ENCODE measurements at regions not wholly inside any gene's neighbourhood (a gene's known extent, or its start where the extent isn't known, plus 50 kb on each side); places are given as distances from the start of the nearest gene placed in this dataset.

DNA sequence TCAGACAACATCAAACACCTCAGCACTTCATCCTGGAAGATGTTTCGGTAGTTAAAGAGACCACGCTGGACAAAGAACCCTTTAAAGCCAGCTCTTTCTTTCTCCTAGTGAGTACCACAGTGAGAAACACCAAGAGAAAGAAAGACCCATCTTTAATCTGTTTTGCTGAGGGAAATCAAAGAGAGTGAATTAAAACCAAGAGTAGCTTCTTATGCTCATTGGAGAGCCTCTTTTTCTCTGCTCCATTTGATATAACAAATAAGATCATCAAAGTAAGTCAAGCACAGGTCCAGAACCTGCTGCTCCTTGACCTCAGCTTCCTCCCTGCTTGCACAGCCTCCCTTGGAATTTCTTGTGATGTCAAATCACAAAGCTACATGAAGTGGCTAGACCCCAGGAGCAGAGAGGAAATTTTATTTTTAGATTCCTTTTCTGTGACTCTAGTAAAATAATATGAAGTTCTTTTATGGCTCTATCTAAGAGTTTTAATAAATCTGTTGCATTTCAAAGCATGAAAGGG is 436.4 kb downstream of the C3orf38 start:
- no peak for DNase-seq

DNA sequence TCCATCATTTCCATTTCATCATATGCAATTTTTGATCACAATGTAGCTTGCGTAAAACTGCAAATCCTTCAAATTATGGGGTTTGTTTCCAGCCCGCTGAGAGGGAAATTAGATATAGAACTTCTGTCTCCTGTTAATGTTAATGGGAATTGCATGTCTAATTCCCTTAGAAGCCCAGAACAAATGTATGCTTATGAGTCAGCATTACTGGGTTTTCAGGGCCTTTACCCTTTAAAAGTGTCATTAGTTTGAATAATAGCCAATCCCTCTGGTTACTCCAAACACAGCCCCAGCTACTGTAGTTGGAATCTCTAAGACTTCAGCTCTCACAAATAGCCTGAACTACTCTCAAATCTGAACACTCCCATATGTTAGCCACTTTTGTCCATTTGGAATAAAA is 439.4 kb downstream of the C3orf38 start:
- no peak for DNase-seq

DNA sequence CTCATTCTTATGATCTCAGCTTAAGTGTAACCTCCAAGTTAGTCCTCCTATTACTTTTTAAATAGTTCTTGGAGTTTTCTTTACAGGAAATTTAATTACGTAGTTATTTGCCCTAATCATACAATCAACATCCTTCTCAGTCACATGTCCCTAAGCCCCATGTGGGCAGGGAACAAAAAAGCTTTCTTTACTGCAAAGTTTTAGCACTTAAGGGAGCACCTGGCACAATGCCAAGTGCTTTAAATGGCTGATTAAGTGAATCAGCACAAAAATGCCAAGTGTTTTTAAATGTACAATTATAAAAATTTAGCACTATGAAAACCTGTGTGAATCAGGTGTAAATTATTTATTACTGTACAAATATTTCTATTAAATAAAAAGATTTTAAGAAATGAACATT is 445.3 kb downstream of the C3orf38 start:
- DNase-seq: peak; percentile 2

DNA sequence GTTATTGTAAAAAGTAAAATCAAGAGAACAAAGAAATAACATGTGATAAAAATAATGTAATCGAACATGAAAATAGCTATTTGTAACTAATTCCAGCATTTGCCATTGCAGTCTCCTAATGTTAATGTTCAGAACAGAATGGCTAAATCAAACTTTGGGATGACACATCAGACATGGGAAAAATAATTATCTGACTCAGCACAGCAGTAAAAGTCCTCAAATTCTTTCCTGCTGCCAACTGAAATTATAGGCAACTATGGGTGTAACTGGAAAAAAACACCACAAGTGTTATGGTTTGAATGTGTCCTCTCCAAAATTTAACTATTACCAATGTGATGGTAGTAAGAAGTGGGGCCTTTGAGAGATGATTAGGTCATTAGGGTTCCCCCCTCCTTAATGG is 446.7 kb downstream of the C3orf38 start:
- DNase-seq: no peak

DNA sequence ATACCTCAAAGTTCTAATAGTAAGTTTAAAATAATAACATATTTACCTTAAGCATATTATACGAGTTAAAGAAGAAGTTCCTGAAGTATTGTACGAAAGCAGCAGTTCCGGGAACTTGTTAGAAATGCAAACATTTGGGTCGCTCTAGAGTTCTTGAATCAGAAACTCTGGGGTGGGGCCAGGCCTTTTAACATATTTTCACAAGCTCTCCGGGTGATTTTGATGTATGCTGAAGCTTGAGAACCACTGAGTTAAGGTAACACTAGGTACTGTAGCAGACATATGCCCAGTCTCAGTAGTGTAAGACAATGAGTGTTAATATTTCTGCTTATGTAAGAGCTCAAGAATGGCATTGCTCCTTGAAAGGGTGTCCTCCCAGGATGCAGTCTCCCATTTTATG is 461.1 kb downstream of the C3orf38 start:
- no peak for DNase-seq

DNA sequence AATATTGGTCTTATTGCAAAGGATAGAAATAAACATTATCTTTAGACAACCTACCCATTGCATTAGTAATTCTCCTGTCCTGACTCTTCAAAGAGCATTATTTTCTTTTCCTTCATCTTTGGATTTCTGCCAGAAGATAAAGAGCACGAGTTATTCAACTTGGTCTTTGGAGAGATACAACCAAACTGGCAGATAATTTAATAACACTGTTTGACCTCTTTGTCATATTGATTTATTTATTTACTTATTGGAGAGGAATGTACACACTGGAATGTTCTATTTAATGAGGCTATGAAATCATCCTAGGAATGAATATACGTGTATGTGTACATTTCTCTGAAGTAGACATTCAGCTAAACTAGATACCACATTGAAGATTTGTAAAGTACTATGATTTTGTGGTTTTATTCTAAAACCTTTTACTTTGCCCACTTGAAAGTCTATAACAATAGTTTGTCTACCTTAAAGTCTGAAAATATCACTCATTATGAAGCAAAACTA is 462.1 kb downstream of the C3orf38 start:
- DNase-seq: no peak

DNA sequence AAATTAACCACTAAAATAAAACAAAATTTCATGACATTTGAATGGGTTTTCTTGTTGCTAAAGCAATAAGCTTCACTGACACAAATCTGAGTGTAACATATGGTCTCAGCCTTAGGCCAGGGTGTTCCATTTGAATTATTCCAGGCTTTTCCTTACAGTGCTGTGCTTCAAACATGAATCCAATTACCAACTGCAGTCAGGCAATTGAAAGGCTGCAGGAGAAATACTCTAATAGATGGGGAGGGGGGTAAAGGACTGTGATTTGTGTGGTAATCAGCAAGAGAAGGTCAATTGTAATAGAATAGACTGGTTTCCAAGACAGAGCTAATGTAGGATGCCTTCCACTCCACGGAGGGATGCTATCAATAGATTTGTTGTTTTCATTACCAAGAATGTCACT is 466.7 kb downstream of the C3orf38 start:
- no peak for DNase-seq

DNA sequence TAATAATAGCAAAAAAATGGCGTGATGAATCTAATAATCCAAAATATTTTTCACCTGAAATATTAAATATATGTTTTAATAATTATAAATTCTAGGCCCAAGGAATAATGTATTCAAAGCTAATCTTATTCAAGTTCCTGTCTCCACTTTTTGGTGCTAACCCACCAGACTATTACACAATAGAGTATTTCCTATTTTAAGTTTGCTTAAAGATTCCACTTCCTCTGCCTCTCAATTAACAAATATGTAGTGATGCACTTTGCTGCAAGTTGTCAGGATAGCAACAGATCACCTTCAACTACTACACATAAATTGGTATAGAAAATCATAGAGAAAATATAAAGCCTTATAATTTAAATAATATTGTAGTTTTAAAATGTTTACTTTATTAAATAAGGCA is 467.5 kb downstream of the C3orf38 start:
- no peak for DNase-seq

DNA sequence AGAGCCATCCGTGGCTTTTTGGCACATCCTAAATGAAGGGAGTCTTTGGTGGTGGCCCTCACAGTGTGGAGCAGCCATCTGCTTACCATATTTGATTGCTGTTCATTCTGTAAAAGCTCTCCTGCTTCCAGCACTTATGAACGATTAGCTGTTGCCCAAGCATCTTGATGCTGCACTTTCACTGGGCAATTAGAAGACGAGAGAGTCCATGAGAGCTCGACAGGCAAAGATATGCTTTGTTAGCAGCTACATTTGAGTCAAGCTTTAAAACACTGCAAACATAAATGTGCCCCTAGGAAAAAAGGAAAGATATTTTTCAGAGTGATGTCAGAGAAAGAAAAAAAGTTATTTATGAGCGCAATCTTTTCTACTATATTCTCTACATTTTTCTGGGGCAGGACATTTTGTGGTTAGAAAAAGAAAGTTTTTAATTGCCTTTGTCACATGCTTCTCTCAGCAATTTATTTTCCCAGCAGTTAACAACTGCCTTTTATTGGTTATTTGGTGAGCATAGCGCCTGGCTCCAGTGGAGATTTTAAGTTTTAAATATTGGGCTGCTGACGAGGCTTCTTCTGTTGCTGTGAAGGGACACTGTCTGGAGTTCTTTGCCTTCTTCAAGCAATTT is 468.4 kb downstream of the C3orf38 start:
- peak; percentile 1 for DNase-seq

DNA sequence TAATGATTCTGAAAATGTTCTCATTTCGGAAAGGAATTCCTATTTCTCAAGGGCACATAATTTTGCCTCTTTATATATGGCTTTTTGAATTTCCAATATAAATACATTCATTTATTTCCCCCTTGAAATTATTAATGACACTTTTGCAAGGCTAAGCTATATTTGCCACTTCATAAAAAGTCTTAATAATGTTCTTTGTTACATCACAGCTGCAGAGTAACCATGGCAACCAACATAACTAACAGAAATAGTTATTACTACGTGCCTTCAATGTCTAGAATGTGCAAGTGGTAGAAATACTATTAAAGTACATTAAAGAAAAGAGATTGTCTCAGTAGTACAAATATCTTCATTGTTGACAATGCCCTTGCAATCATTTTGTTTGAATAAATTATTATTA is 471.8 kb downstream of the C3orf38 start:
- no peak for DNase-seq

DNA sequence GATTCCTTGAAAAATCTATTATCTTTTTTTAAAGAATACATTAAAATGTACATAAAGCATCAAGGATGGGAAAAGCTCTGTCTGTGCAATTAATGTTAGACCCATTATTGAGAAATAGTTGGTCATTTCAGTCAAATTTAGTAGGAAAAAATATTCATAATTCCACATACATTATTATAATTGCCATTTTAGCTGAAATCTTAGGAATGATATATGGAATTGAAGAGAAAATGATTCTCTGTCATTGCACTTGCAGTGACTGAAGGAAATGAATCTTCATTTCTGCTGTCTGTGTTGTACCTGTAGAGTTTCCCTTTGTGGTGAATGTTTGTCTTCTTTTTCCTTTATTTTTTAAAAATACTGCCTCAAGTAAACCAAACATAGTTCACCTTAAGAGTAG is 473.9 kb downstream of the C3orf38 start:
- DNase-seq: no peak

DNA sequence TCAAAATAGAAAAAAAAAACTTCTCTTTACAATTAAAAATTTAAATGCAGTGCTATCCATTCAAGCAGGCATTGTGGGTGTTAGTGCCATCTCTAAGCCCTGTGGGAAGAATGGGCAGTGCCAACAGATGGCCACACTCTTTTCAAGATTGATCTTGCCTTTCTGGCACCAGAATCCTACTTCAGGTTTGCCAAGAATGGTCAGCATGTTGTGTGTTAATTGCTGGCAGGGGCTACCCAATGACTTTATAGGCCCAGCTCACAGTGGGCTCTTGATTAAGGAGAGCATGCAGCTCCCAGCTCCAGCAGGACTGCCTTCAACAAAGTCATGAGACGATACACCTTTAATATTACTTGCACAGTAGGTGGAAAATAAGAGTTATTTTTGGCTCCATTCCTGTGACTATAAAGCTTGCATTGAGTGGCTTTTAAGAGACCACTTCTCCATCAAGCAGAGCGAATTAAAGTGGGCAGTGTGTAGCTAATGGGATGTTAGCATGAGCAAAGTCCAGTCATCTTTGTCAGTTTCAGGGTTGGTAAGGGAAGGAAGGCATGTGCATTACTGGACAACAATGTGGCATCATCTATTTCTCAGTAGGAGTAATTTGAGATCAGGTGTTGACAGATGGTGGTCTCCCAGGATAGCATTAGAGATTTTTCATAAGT is 476.8 kb downstream of the C3orf38 start:
- DNase-seq: peak; percentile 6

DNA sequence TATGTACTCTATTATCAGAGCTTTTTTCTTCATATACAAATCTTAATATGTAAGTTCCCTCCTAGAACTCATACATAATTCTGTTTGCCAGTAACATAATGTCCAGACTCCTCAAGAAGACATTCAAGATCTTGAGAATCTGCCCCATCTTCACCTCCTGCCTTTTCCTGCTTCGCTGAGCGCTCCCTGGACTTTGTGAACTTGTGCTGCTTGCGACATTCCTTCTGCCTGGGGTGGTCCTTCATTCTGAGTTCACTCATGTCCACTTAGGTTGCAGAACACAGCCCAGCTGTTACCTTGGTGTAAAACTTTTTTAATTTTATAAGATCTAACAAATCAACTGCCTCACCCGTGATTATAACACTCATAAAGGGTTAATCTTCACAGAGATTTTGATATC is 478.5 kb upstream of the EPHA3 start:
- DNase-seq: no peak

DNA sequence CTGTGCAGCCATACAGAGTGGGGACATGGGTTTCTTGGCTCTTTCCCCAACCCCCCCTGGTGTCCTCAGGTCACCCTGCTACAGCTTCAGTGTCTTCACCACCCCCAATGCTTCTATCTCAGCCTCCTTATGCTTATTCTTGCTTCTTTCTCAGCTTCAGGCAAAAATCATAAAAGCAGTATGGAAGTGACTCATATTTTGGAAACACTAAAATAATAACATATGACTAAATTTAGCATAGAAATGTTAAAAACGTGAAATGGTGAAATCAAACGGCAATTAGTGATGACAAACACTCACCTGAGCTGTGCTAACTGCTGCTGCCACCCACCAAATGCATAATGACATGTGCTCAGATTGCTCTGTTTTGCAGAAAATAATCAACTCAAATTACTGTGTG is 475.2 kb upstream of the EPHA3 start:
- no peak for DNase-seq

DNA sequence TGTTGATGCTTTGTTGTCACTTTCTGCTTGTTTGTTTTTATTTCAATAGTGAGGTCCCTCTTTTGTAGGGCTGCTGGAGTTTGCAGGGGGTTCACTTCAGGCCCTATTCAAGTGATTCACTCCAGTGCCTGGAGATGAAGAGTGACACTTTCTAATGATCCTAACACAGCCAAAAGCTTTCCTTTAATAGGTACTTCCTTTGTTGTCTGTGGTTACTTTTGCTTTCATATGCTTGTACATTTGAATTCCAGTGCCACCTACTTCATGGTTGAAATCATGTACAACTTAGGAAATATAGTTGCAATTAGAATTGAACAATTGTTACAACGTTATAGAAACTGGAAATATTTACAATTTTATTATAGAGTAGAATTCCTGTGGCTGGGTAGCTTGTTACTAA is 466.8 kb upstream of the EPHA3 start:
- DNase-seq: no peak

DNA sequence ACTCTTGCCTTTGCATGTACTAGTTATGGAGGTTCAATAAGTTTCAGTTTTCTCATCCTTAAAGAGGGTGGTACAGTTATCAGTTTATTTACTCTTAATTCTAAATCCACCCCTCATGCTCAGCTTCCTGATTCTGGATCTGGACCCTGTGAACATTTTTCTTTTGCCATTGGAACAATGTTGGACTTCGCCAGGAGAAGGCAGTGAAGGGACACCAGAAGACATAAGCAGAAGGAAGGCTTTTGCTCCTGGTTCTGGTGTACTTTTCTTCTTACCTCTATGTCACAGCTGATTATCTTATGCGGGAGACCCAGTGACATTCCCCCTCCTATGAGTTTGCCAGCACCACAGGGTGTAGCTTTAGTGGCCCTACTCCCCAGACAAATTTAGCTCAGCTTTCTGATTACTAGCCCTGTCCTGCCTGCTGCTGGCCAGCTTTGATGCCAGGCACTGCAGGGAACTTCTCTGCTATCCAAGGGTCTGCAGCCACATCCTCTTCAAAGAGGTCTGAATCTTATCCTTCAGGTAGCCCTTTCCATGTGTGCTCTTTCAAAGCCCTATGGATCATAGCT is 466.3 kb upstream of the EPHA3 start:
- no peak for DNase-seq

DNA sequence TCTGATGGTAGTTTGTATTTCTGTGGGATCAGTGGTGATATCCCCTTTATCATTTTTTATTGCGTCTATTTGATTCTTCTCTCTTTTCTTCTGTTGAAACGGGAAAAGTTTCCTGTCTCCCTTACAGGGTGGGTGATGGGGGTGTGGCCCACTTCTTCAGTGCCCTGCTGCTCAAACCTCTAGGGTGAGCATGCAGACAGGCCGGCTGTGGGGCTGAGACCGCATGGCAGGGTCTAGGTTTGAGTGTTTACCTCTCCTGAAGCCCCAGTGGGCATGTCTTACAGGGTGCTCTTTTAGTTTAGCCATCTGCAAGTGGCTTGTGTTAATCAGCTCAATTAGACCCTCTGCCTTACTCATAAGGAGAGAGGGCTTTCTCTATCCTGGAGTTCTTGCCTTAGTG is 450.0 kb upstream of the EPHA3 start:
- DNase-seq: no peak

DNA sequence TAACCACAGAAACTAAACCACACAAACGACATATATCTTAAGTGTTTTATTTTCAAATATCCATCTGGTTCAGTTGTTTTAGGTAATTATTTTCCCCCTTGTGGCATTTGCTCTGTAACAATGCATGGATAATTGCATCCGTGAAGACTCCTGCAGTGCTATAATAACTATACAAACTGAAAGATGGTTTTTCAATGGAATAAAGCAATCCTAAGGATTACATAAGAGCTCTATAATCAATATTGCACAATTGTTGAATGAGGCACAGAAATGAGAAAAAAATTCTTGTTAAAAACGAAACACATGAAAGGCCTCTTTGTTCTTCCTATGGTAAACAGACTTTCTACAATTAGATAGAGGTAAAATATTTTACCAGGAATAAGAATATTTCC is 446.0 kb upstream of the EPHA3 start:
- DNase-seq: peak; percentile 26

DNA sequence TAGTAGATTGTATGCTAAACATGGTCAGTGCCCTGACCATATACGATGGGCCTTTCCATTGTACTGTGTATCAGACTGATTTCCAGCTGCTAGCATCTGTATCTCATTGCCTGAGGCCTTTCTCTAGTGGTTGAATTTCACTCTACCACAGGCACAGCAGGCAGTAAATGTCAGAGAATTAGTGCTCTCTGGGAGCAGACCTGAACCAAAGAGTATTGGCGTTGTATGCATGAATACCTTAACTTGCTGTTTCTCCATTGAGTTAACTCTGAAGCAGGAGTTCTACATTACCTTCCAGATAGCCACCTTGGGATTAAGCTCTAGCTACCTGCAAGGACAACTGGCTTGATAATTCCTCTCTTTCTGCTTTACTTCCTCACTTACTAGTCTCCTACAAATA is 439.2 kb upstream of the EPHA3 start:
- no peak for DNase-seq

DNA sequence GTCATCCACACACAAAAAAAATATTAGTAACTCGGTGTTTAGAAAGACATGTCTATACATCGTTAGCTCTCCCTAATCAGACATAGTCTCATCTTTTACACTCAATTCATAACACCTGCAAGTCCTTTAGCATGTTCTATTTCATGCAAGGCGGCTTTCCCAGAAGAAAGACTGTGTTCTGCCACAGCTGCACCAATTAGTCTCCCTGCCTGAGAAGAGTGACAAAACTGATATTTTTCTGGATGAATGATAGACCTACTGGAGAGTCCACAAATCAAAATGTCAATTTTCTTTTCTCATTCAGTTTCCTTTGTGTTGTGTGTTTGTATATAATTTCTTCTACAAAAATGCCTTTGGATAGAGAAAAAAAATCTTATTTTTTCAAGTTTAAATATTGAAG is 435.8 kb upstream of the EPHA3 start:
- no peak for DNase-seq

DNA sequence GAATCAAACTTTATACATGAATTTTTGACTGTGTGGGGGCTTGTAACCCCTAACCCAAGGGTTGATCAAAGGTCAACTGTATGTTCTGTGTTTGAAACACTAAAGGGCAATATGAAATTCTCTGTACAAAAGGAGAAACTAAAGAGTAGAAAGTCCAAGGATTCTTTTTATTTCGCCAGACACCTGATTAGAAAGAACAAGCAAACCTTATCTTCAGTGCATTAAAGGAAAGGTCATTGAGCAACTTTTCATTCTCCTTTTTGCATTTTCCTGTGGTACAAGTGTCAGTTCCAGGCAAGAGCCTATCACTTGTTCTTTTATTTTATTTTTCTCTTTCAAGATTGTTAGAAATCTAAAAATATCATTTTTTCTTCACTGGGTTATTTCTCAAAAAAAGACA is 430.1 kb upstream of the EPHA3 start:
- no peak for DNase-seq

DNA sequence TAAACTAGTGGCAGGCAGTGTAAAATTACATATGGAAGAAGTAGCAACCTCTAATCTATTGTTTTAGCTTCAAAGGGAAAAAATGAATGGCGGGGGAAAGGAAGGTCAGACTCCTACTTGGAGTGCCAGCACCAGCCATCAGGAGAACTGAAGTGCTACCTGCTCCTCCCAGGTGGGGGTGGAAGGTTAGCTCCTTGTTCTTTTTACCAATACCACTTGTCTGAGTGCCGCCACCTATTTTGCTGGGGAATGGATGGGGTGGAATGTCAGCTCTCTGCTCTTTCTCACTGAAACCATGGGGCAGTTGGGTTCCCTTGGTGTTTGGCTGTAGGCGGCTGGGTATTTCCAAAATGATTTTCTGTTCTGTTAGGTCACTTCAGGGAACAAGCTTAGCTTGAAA is 428.7 kb upstream of the EPHA3 start:
- DNase-seq: no peak

DNA sequence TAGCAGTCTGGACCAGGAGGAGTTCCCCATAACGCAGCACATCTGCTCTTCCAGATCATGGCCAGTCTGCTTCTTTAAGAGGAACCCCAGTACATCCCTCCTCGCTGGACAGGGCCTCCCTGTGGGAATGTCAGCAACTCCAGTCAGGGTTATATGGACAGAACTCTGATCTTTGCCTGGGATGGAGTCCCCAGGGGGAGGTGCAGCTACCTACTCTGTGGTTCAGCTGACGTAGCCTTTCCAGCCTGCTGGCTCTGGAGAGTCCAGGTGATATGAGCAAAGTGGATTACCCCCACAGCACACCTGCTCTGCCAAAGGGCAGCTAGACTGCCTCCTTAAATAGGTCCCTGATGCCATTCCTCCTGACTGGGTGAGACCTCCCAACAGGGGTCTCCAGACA is 417.1 kb upstream of the EPHA3 start:
- no peak for DNase-seq

DNA sequence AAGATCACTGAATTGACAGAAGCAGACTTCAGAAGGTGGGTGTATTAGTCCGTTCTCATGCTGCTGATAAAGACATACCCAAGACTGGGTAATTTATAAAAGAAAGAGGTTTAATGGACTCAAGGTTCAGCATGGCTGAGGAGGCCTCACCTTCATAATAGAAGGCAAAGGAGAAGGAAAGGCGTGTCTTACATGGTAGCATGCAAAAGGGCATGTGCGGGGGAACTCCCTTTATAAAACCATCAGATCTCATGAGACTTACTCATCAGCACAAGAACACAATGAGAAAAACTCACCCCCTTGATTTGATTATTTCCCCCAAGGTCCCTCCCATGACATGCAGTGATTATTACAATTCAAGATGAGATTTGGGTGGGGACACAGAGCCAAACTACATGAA is 416.3 kb upstream of the EPHA3 start:
- no peak for DNase-seq
